GM21528 (cell line): ENCODE measurements at regions not wholly inside any gene's neighbourhood (a gene's known extent, or its start where the extent isn't known, plus 50 kb on each side); places are given as distances from the start of the nearest gene placed in this dataset.
A peak's percentile ranks its signal among the peaks of the same experiment; 100 is the strongest.

Experiments used
- ATAC-seq: cut with Tn5 transposase; IDR thresholded peaks from one replicate; pipeline ENCODE4 v1.9.1; 2021; ENCODE audit warnings: mild to moderate bottlenecking, moderate library complexity; ENCODE audit not compliant: unreplicated experiment, low FRiP score

- no peak for ATAC-seq
Measured at GRCh38 chr2:118363604-118364003, 275.3 kb downstream of the INSIG2 start.

- ATAC-seq: no peak
Measured at GRCh38 chr2:118356051-118356450, 267.8 kb downstream of the INSIG2 start.

GRCh38 chr2:118351796-118352195, 263.5 kb downstream of the INSIG2 start:
- ATAC-seq: no peak

GRCh38 chr2:118350621-118351020, 262.4 kb downstream of the INSIG2 start:
- ATAC-seq: no peak

GRCh38 chr2:118349365-118349764, 261.1 kb downstream of the INSIG2 start:
- no peak for ATAC-seq

GRCh38 chr2:118348380-118349034, 260.2 kb downstream of the INSIG2 start:
- ATAC-seq: no peak

- ATAC-seq: no peak
Measured at GRCh38 chr2:118345465-118345864, 257.2 kb downstream of the INSIG2 start.

- ATAC-seq: no peak
Measured at GRCh38 chr2:118340103-118340502, 251.8 kb downstream of the INSIG2 start.

- ATAC-seq: no peak
Measured at GRCh38 chr2:118339386-118339785, 251.1 kb downstream of the INSIG2 start.

GRCh38 chr2:118333664-118334063, 245.4 kb downstream of the INSIG2 start:
- ATAC-seq: no peak

GRCh38 chr2:118325321-118325955, 237.2 kb downstream of the INSIG2 start:
- no peak for ATAC-seq

- ATAC-seq: no peak
Measured at GRCh38 chr2:118322406-118322805, 234.1 kb downstream of the INSIG2 start.

- ATAC-seq: no peak
Measured at GRCh38 chr2:118321432-118322105, 233.3 kb downstream of the INSIG2 start.

GRCh38 chr2:118320658-118321057, 232.4 kb downstream of the INSIG2 start:
- ATAC-seq: no peak

- ATAC-seq: no peak
Measured at GRCh38 chr2:118320196-118320595, 231.9 kb downstream of the INSIG2 start.

- no peak for ATAC-seq
Measured at GRCh38 chr2:118319271-118319684, 231.0 kb downstream of the INSIG2 start.

- ATAC-seq: no peak
Measured at GRCh38 chr2:118315606-118316005, 227.3 kb downstream of the INSIG2 start.

- ATAC-seq: no peak
Measured at GRCh38 chr2:118312969-118313756, 224.9 kb downstream of the INSIG2 start.

GRCh38 chr2:118310681-118311429, 222.6 kb downstream of the INSIG2 start:
- no peak for ATAC-seq

GRCh38 chr2:118309946-118310680, 221.8 kb downstream of the INSIG2 start:
- ATAC-seq: peak; percentile 73
